Activated T-cell treated with anti-CD3 and anti-CD28 coated beads, Interleukin-2, amount 50 U/mL, for 4 hours (primary cell): ENCODE measurements at regions not wholly inside any gene's neighbourhood (a gene's known extent, or its start where the extent isn't known, plus 50 kb on each side); places are given as distances from the start of the nearest gene placed in this dataset.

Experiments used
- ATAC-seq, 2 donors: fragments of 200-7000 bp; cut with Tn5 transposase; one replicate each; pipeline ENCODE4 v1.10.0; 2021
- DNase-seq: peaks from one replicate; pipeline ENCODE4 v3.0.0-alpha.2; 2020
- H3K27me3 Mint-ChIP-seq: one replicate; pipeline ENCODE4 v1.8.0; 2021; ENCODE audit warnings: low read depth, mixed read lengths
- H3K36me3 Mint-ChIP-seq: one replicate; pipeline ENCODE4 v1.8.0; 2022; ENCODE audit warnings: mixed read lengths; ENCODE audit not compliant: insufficient read depth
- H3K4me1 Mint-ChIP-seq: one replicate; pipeline ENCODE4 v1.8.0; 2021; ENCODE audit warnings: low read depth, mixed read lengths
- H3K4me3 Mint-ChIP-seq: one replicate; pipeline ENCODE4 v1.8.0; 2021; ENCODE audit warnings: mild to moderate bottlenecking, moderate library complexity, mixed read lengths
- H3K9me3 Mint-ChIP-seq: one replicate; pipeline ENCODE4 v1.8.0; 2021; ENCODE audit warnings: mixed read lengths

- peaks cover 21% of the 10 kb centered on the region for H3K9me3 Mint-ChIP-seq
- H3K4me3 Mint-ChIP-seq: no peak overlapping the region
- no peak for ATAC-seq
- H3K36me3 Mint-ChIP-seq: no peaks in the 10 kb centered on the region
- no peak for DNase-seq
- no peaks in the 10 kb centered on the region for H3K27me3 Mint-ChIP-seq
- H3K4me1 Mint-ChIP-seq: no peaks in the 10 kb centered on the region
Observed at GRCh38 chr1:72845981-72846380, 563.6 kb upstream of the NEGR1 start.

GRCh38 chr1:72845381-72845780 is 563.0 kb upstream of the NEGR1 start:
- Mint-ChIP-seq H3K27me3 (no peaks in the 10 kb centered on the region), H3K4me3 (no peak overlapping the region), H3K36me3 (no peaks in the 10 kb centered on the region), H3K4me1 (no peaks in the 10 kb centered on the region), H3K9me3 (peaks cover 24% of the 10 kb centered on the region)
- ATAC-seq (no peak), DNase-seq (no peak)

GRCh38 chr1:72837781-72838180 is 555.4 kb upstream of the NEGR1 start:
- Mint-ChIP-seq H3K27me3 (no peaks in the 10 kb centered on the region), H3K4me3 (no peak overlapping the region), H3K9me3 (peaks cover 34% of the 10 kb centered on the region), H3K36me3 (no peaks in the 10 kb centered on the region), H3K4me1 (no peaks in the 10 kb centered on the region)
- DNase-seq: no peak
- ATAC-seq: no peak

- peaks cover 41% of the 10 kb centered on the region for H3K9me3 Mint-ChIP-seq
- no peak overlapping the region for H3K4me3 Mint-ChIP-seq
- ATAC-seq: no peak
Observed at GRCh38 chr1:72830606-72831390, 548.5 kb upstream of the NEGR1 start.

GRCh38 chr1:72827278-72827677 is 544.9 kb upstream of the NEGR1 start:
- H3K27me3 Mint-ChIP-seq: no peaks in the 10 kb centered on the region
- peaks cover 34% of the 10 kb centered on the region for H3K9me3 Mint-ChIP-seq
- no peak overlapping the region for H3K4me3 Mint-ChIP-seq
- DNase-seq (no peak), ATAC-seq (no peak)
- H3K4me1 Mint-ChIP-seq: no peaks in the 10 kb centered on the region
- H3K36me3 Mint-ChIP-seq: no peaks in the 10 kb centered on the region

More at GRCh38 chr1:72830606-72831390, 548.5 kb upstream of the NEGR1 start:
- no peak for DNase-seq
- no peaks in the 10 kb centered on the region for H3K36me3 Mint-ChIP-seq
- no peaks in the 10 kb centered on the region for H3K27me3 Mint-ChIP-seq
- no peaks in the 10 kb centered on the region for H3K4me1 Mint-ChIP-seq

- no peak overlapping the region for H3K4me3 Mint-ChIP-seq
- H3K36me3 Mint-ChIP-seq: no peaks in the 10 kb centered on the region
- H3K9me3 Mint-ChIP-seq: peaks cover 15% of the 10 kb centered on the region
- no peaks in the 10 kb centered on the region for H3K4me1 Mint-ChIP-seq
- no peaks in the 10 kb centered on the region for H3K27me3 Mint-ChIP-seq
- ATAC-seq: no peak
- DNase-seq: no peak
Observed at GRCh38 chr1:72804541-72804940, 522.2 kb upstream of the NEGR1 start.

GRCh38 chr1:72781038-72781437 is 498.7 kb upstream of the NEGR1 start:
- no peak overlapping the region for H3K4me3 Mint-ChIP-seq
- H3K36me3 Mint-ChIP-seq: no peaks in the 10 kb centered on the region
- DNase-seq (no peak), ATAC-seq (no peak)
- H3K4me1 Mint-ChIP-seq: no peaks in the 10 kb centered on the region
- no peaks in the 10 kb centered on the region for H3K9me3 Mint-ChIP-seq
- no peaks in the 10 kb centered on the region for H3K27me3 Mint-ChIP-seq

GRCh38 chr1:72780212-72780611 is 497.9 kb upstream of the NEGR1 start:
- no peaks in the 10 kb centered on the region for H3K9me3 Mint-ChIP-seq
- DNase-seq (no peak), ATAC-seq (no peak)
- no peaks in the 10 kb centered on the region for H3K27me3 Mint-ChIP-seq
- no peak overlapping the region for H3K4me3 Mint-ChIP-seq
- no peaks in the 10 kb centered on the region for H3K36me3 Mint-ChIP-seq
- H3K4me1 Mint-ChIP-seq: no peaks in the 10 kb centered on the region

- Mint-ChIP-seq H3K4me1 (no peaks in the 10 kb centered on the region), H3K9me3 (no peaks in the 10 kb centered on the region), H3K36me3 (no peaks in the 10 kb centered on the region), H3K27me3 (no peaks in the 10 kb centered on the region), H3K4me3 (no peak overlapping the region)
- ATAC-seq (no peak), DNase-seq (no peak)
Observed at GRCh38 chr1:72777918-72778317, 495.6 kb upstream of the NEGR1 start.

GRCh38 chr1:72763481-72763880 is 481.1 kb upstream of the NEGR1 start:
- Mint-ChIP-seq H3K4me1 (no peaks in the 10 kb centered on the region), H3K4me3 (no peak overlapping the region), H3K9me3 (peaks cover 5% of the 10 kb centered on the region), H3K36me3 (no peaks in the 10 kb centered on the region), H3K27me3 (no peaks in the 10 kb centered on the region)
- ATAC-seq (no peak), DNase-seq (no peak)

- DNase-seq (no peak), ATAC-seq (no peak)
- peaks cover 5% of the 10 kb centered on the region for H3K9me3 Mint-ChIP-seq
- H3K4me3 Mint-ChIP-seq: no peak overlapping the region
- H3K27me3 Mint-ChIP-seq: no peaks in the 10 kb centered on the region
- no peaks in the 10 kb centered on the region for H3K36me3 Mint-ChIP-seq
- H3K4me1 Mint-ChIP-seq: no peaks in the 10 kb centered on the region
Observed at GRCh38 chr1:72759486-72759885, 477.1 kb upstream of the NEGR1 start.

- Mint-ChIP-seq H3K4me3 (no peak overlapping the region), H3K9me3 (peaks cover 5% of the 10 kb centered on the region), H3K4me1 (no peaks in the 10 kb centered on the region), H3K27me3 (no peaks in the 10 kb centered on the region), H3K36me3 (no peaks in the 10 kb centered on the region)
- ATAC-seq (no peak), DNase-seq (no peak)
Observed at GRCh38 chr1:72757843-72758242, 475.5 kb upstream of the NEGR1 start.

- no peak for DNase-seq
- Mint-ChIP-seq H3K36me3 (no peaks in the 10 kb centered on the region), H3K9me3 (peaks cover 17% of the 10 kb centered on the region), H3K4me3 (no peak overlapping the region), H3K4me1 (no peaks in the 10 kb centered on the region), H3K27me3 (no peaks in the 10 kb centered on the region)
- ATAC-seq: no peak
Observed at GRCh38 chr1:72745413-72745812, 463.1 kb upstream of the NEGR1 start.

- ATAC-seq: no peak
Observed at GRCh38 chr1:72734415-72734814, 452.1 kb upstream of the NEGR1 start.

GRCh38 chr1:72724951-72725861 is 442.9 kb upstream of the NEGR1 start:
- peaks cover 4% of the 10 kb centered on the region for H3K9me3 Mint-ChIP-seq
- ATAC-seq (no peak), DNase-seq (no peak)
- H3K27me3 Mint-ChIP-seq: no peaks in the 10 kb centered on the region
- H3K36me3 Mint-ChIP-seq: no peaks in the 10 kb centered on the region
- H3K4me1 Mint-ChIP-seq: no peaks in the 10 kb centered on the region
- no peak overlapping the region for H3K4me3 Mint-ChIP-seq

More at GRCh38 chr1:72734415-72734814, 452.1 kb upstream of the NEGR1 start:
- no peaks in the 10 kb centered on the region for H3K36me3 Mint-ChIP-seq
- no peaks in the 10 kb centered on the region for H3K27me3 Mint-ChIP-seq
- H3K4me1 Mint-ChIP-seq: no peaks in the 10 kb centered on the region
- peaks cover 18% of the 10 kb centered on the region for H3K9me3 Mint-ChIP-seq
- no peak for DNase-seq
- H3K4me3 Mint-ChIP-seq: no peak overlapping the region
